AG09309 (cell line): ENCODE measurements at regions not wholly inside any gene's neighbourhood (a gene's known extent, or its start where the extent isn't known, plus 50 kb on each side); places are given as distances from the start of the nearest gene placed in this dataset.

Source experiments
- DNase-seq: peaks from one replicate; pipeline ENCODE4 v3.0.0-alpha.2; 2010; ENCODE audit warnings: low read depth
- H3K4me3 ChIP-seq: 2 replicates; pipeline ENCODE4 v1.5.1; 2011; ENCODE audit warnings: mild to moderate bottlenecking, low read depth, low read length, moderate library complexity; ENCODE audit not compliant: control insufficient read depth
- CTCF ChIP-seq: IDR thresholded peaks from 2 replicates; pipeline ENCODE4 v1.5.1; 2011; ENCODE audit warnings: mild to moderate bottlenecking, low read depth, low read length, inconsistent platforms; ENCODE audit not compliant: insufficient read depth, control insufficient read depth; ENCODE audit errors: missing control alignments

DNA sequence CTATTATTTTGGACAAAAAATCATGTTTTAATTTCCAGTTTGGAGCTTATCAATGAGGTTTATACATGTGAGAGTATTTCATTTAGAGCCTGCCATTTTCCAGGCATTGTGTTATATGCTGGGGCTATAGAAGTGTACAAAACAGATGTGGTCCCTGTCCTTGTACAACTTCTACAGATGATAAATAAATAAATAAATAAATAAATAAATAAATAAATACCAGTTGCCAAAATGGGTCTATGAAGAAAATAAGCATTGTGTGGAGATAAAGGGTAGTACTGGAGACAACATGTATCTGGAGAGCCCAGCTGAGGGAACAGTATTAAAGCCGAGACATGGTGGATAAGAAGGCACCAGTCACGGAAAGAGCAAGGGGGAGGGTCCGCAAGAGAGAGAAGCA is 210.0 kb downstream of the SS18 start:
- no peak for TF ChIP-seq CTCF
- no peak overlapping the region for H3K4me3 ChIP-seq
- DNase-seq = no peak

GRCh38 chr18:25876330-25876948 is 214.0 kb downstream of the SS18 start:
- no peak for TF ChIP-seq CTCF
- H3K4me3 ChIP-seq = no peak overlapping the region
- DNase-seq = no peak

DNA sequence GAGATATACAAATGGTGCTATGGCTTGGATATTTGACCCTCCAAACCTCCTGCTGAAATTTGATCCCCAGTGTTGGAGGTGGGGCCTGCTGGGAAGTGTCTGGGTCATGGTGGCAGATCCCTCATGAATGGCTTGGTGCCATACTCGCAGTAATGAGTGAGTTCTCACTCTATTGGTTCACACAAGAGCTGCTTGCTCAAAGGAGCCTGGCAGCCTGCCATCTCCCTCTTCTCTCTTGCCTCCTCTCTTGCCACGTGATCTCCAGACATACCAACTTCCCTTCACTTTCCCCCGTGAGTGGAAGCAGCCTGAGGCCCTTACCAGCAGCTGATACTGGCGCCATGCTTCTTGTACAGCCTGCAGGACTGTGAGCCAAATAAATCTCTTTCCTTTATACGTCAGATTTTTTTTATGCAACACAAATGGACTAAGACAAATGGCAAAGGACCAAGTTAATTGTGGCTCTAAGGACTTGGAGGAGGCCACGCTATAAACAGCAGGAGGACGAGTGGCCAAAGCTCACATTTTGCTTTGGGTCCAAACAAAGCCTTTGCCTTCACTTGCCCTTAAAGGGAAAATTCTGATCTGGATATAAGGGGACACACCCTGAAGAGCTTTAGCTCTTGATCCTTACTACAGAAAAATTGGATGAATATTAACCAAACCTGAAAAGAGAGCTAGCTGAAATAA is 214.7 kb downstream of the SS18 start:
- no peak for DNase-seq
- no peak overlapping the region for H3K4me3 ChIP-seq
- TF ChIP-seq CTCF = no peak

GRCh38 chr18:25873833-25874232 is 216.6 kb downstream of the SS18 start:
- no peak overlapping the region for H3K4me3 ChIP-seq
- no peak for TF ChIP-seq CTCF
- no peak for DNase-seq

- DNase-seq = no peak
- TF ChIP-seq CTCF = no peak
- no peak overlapping the region for H3K4me3 ChIP-seq
Measured at GRCh38 chr18:25866331-25866730, 224.1 kb downstream of the SS18 start.

DNA sequence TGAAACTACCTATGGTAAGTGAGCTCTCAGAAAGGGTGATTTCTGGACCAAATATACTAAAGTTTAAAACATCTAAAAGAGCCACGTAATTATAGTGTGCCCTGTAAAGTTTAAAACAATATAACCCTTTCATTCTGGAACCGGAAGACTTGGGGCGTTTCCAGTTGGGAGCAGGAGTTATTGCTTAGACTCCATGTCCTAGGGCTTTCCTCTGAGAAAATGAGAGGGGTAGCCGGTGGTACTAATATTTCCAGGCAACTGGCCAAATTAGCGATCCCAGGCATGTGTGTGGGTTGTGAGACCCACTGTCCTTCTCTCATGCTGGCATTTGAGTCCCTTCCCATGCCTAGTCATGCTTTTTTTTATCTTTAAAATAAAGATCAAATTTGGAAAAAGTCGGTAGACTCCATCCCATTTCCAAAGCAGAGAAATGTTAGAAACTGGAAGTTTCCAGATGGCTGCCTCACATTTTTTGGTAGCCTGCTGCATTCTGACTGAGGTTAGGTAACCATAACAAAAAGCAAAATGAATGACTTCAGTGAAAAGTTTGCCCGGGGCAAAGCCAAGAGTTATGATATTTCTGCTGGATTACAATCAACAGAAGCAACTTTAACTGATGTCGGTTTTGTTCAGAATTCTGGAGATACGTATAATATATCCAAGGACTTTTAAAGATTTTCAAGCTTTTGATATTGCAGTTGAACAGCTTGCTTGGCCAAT is 227.4 kb downstream of the SS18 start:
- TF ChIP-seq CTCF = no peak
- no peak for DNase-seq
- H3K4me3 ChIP-seq = no peak overlapping the region
